Stimulated activated CD4-positive, alpha-beta T cell treated with anti-CD3 and anti-CD28 coated beads, TNF-alpha, amount 100 ng/mL, for 48 hours (primary cell): ENCODE measurements at regions not wholly inside any gene's neighbourhood (a gene's known extent, or its start where the extent isn't known, plus 50 kb on each side); places are given as distances from the start of the nearest gene placed in this dataset.
A peak's percentile ranks its signal among the peaks of the same experiment; 100 is the strongest.

Experiments used
- DNase-seq, 3 donors: peaks; one replicate each; pipeline ENCODE4 v3.0.0-alpha.2; 2020; ENCODE audit warnings: low read depth in 3 of 3

GRCh38 chr10:78514459-78514858, 480.8 kb downstream of the RPS24 start:
- DNase-seq = no peak

GRCh38 chr10:78515038-78515872, 481.6 kb downstream of the RPS24 start:
- no peak for DNase-seq

GRCh38 chr10:78515873-78516153, 482.1 kb downstream of the RPS24 start:
- DNase-seq = no peak

- DNase-seq = no peak
These were observed 482.6 kb downstream of the RPS24 start for GRCh38 chr10:78516236-78516635.

GRCh38 chr10:78516756-78517155, 483.1 kb downstream of the RPS24 start:
- no peak for DNase-seq

GRCh38 chr10:78518224-78518623, 484.6 kb downstream of the RPS24 start:
- no peak for DNase-seq

GRCh38 chr10:78520737-78521430, 487.2 kb downstream of the RPS24 start:
- peak in 1 of 3 donors; percentile 18 for DNase-seq

GRCh38 chr10:78523453-78523852, 489.8 kb downstream of the RPS24 start:
- no peak for DNase-seq

- no peak for DNase-seq
These were observed 490.7 kb downstream of the RPS24 start for GRCh38 chr10:78524342-78524741.

GRCh38 chr10:78524941-78525340, 491.3 kb downstream of the RPS24 start:
- no peak for DNase-seq

GRCh38 chr10:78526347-78526746, 492.7 kb downstream of the RPS24 start:
- DNase-seq = no peak

GRCh38 chr10:78527296-78527695, 493.6 kb downstream of the RPS24 start:
- no peak for DNase-seq

GRCh38 chr10:78528749-78529204, 495.1 kb downstream of the RPS24 start:
- DNase-seq = no peak

- no peak for DNase-seq
These were observed 495.6 kb downstream of the RPS24 start for GRCh38 chr10:78529262-78529661.

GRCh38 chr10:78531088-78531487, 497.4 kb downstream of the RPS24 start:
- DNase-seq = no peak

- no peak for DNase-seq
These were observed 498.9 kb downstream of the RPS24 start for GRCh38 chr10:78532480-78533042.

- no peak for DNase-seq
These were observed 499.4 kb downstream of the RPS24 start for GRCh38 chr10:78533098-78533497.

GRCh38 chr10:78533776-78534175, 500.1 kb downstream of the RPS24 start:
- no peak for DNase-seq

GRCh38 chr10:78535716-78536218, 502.1 kb downstream of the RPS24 start:
- DNase-seq = no peak

GRCh38 chr10:78537018-78537417, 503.4 kb downstream of the RPS24 start:
- DNase-seq = no peak

GRCh38 chr10:78539247-78539766, 505.6 kb downstream of the RPS24 start:
- no peak for DNase-seq

- no peak for DNase-seq
These were observed 506.9 kb downstream of the RPS24 start for GRCh38 chr10:78540355-78541076.
